ENCODE measurements at regions not wholly inside any gene's neighbourhood (a gene's known extent, or its start where the extent isn't known, plus 50 kb on each side); places are given as distances from the start of the nearest gene placed in this dataset.

- no peaks in the 10 kb centered on the region for H3K36me3 ChIP-seq (ENCODE audit: insufficient read depth, low read length)
- TF ChIP-seq, protein P1, sequence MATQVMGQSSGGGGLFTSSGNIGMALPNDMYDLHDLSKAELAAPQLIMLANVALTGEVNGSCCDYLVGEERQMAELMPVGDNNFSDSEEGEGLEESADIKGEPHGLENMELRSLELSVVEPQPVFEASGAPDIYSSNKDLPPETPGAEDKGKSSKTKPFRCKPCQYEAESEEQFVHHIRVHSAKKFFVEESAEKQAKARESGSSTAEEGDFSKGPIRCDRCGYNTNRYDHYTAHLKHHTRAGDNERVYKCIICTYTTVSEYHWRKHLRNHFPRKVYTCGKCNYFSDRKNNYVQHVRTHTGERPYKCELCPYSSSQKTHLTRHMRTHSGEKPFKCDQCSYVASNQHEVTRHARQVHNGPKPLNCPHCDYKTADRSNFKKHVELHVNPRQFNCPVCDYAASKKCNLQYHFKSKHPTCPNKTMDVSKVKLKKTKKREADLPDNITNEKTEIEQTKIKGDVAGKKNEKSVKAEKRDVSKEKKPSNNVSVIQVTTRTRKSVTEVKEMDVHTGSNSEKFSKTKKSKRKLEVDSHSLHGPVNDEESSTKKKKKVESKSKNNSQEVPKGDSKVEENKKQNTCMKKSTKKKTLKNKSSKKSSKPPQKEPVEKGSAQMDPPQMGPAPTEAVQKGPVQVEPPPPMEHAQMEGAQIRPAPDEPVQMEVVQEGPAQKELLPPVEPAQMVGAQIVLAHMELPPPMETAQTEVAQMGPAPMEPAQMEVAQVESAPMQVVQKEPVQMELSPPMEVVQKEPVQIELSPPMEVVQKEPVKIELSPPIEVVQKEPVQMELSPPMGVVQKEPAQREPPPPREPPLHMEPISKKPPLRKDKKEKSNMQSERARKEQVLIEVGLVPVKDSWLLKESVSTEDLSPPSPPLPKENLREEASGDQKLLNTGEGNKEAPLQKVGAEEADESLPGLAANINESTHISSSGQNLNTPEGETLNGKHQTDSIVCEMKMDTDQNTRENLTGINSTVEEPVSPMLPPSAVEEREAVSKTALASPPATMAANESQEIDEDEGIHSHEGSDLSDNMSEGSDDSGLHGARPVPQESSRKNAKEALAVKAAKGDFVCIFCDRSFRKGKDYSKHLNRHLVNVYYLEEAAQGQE (IDR thresholded peaks at IDR 0.05; ENCODE audit: borderline replicate concordance): no peak
- H3K9ac ChIP-seq (ENCODE audit: low read length): no peak overlapping the region
- H3K4me3 ChIP-seq (ENCODE audit: low read length): no peak overlapping the region
- H3K27ac ChIP-seq (ENCODE audit: low read length): no peak overlapping the region
- no peaks in the 10 kb centered on the region for H3K79me2 ChIP-seq (replicated peaks; ENCODE audit: insufficient read depth, low read length)
- no peak overlapping the region for H2AFZ ChIP-seq (ENCODE audit: low read depth, low read length)
- no peaks in the 10 kb centered on the region for H3K9me3 ChIP-seq (ENCODE audit: low read length)
- no peaks in the 10 kb centered on the region for H4K20me1 ChIP-seq (ENCODE audit: insufficient read depth)
- no peaks in the 10 kb centered on the region for H3K9me2 ChIP-seq (ENCODE audit: insufficient read depth, low read length)
- H3F3A ChIP-seq (ENCODE audit: insufficient read depth, low read length, poor library complexity, severe bottlenecking): no peaks in the 10 kb centered on the region
- no peaks in the 10 kb centered on the region for H3K27me3 ChIP-seq (ENCODE audit: insufficient read depth, low read depth, low read length)
- H3K4me2 ChIP-seq (ENCODE audit: low read length): no peak overlapping the region
Observed at GRCh38 chr12:28700161-28700560, 448.9 kb upstream of the FAR2 start.

DNA sequence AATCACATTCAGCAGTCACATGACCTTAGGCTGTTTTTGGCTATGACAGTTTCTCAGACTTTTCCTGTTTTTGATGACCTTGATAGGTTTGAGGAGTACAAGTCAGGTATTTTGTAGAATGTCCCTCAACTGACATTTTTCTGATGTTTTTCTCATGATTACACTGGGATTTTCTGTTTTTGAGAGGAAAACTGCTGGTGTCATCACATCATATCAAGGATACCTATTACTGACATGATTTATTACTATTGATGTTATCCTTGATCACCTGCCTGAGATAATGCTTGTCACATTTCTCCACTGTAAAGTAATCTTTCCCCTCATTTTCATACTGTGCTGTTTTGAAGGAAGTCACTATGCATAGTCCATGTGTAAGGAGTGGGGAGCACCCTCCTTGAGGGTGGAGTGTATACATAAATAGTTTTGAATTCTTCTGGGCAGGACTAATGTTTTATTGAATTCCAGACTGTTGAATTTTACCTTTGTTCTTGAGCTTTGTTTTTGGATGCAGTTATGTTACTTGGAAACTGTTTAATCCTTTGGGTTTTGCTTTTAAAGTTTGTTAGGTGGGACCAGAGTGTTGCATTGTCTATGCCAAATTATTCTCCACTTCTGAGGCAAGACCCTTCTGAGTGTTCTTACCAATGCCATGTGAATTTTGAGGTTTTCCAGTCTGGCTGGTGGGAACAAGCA lies 444.5 kb upstream of the FAR2 start:
- H3K4me2 ChIP-seq (ENCODE audit: low read length): no peak overlapping the region
- H2AFZ ChIP-seq (ENCODE audit: low read depth, low read length): no peak overlapping the region
- H3K4me3 ChIP-seq (ENCODE audit: low read length): no peak overlapping the region
- no peak overlapping the region for H3K27ac ChIP-seq (ENCODE audit: low read length)
- no peaks in the 10 kb centered on the region for H3F3A ChIP-seq (ENCODE audit: insufficient read depth, low read length, poor library complexity, severe bottlenecking)
- no peaks in the 10 kb centered on the region for H3K27me3 ChIP-seq (ENCODE audit: insufficient read depth, low read depth, low read length)
- no peak overlapping the region for H3K9ac ChIP-seq (ENCODE audit: low read length)
- H3K9me3 ChIP-seq (ENCODE audit: low read length): no peaks in the 10 kb centered on the region
- H3K36me3 ChIP-seq (ENCODE audit: insufficient read depth, low read length): no peaks in the 10 kb centered on the region
- no peaks in the 10 kb centered on the region for H3K9me2 ChIP-seq (ENCODE audit: insufficient read depth, low read length)
- H3K79me2 ChIP-seq (replicated peaks; ENCODE audit: insufficient read depth, low read length): no peaks in the 10 kb centered on the region
- H4K20me1 ChIP-seq (ENCODE audit: insufficient read depth): no peaks in the 10 kb centered on the region
- no peak for TF ChIP-seq RAD21 (conservative IDR thresholded peaks at IDR 0.05)
- TF ChIP-seq EP300 (conservative IDR thresholded peaks at IDR 0.05; ENCODE audit: poor library complexity, severe bottlenecking): peak; percentile 72
- TF ChIP-seq POLR2AphosphoS5 (IDR thresholded peaks at IDR 0.05): peak; percentile 54

- H3K79me2 ChIP-seq (replicated peaks; ENCODE audit: insufficient read depth, low read length): no peaks in the 10 kb centered on the region
- H3K27me3 ChIP-seq (ENCODE audit: insufficient read depth, low read depth, low read length): no peaks in the 10 kb centered on the region
- H3K9me2 ChIP-seq (ENCODE audit: insufficient read depth, low read length): no peaks in the 10 kb centered on the region
- no peak overlapping the region for H3K4me2 ChIP-seq (ENCODE audit: low read length)
- H3K36me3 ChIP-seq (ENCODE audit: insufficient read depth, low read length): no peaks in the 10 kb centered on the region
- no peaks in the 10 kb centered on the region for H4K20me1 ChIP-seq (ENCODE audit: insufficient read depth)
- no peak for TF ChIP-seq MXI1 (conservative IDR thresholded peaks at IDR 0.05; ENCODE audit: poor library complexity, severe bottlenecking)
- no peak for TF ChIP-seq CTCF (IDR thresholded peaks at IDR 0.05; ENCODE audit: poor library complexity, severe bottlenecking)
- TF ChIP-seq TAF1 (IDR thresholded peaks at IDR 0.05; ENCODE audit: low read depth): no peak
- no peak for TF ChIP-seq EP300 (conservative IDR thresholded peaks at IDR 0.05; ENCODE audit: poor library complexity, severe bottlenecking)
- TF ChIP-seq RAD21 (conservative IDR thresholded peaks at IDR 0.05): no peak
- TF ChIP-seq, protein P1 (IDR thresholded peaks at IDR 0.05; ENCODE audit: borderline replicate concordance): no peak
- no peak for TF ChIP-seq SMC3 (conservative IDR thresholded peaks at IDR 0.05; ENCODE audit: poor library complexity)
- no peaks in the 10 kb centered on the region for H3F3A ChIP-seq (ENCODE audit: insufficient read depth, low read length, poor library complexity, severe bottlenecking)
- no peak overlapping the region for H3K27ac ChIP-seq (ENCODE audit: low read length)
- H3K4me3 ChIP-seq (ENCODE audit: low read length): no peak overlapping the region
- H2AFZ ChIP-seq (ENCODE audit: low read depth, low read length): no peak overlapping the region
- no peaks in the 10 kb centered on the region for H3K9me3 ChIP-seq (ENCODE audit: low read length)
- H3K9ac ChIP-seq (ENCODE audit: low read length): no peak overlapping the region
Observed at GRCh38 chr12:28708918-28709371, 440.1 kb upstream of the FAR2 start.
